ENCODE measurements at regions not wholly inside any gene's neighbourhood (a gene's known extent, or its start where the extent isn't known, plus 50 kb on each side); places are given as distances from the start of the nearest gene placed in this dataset.

DNA sequence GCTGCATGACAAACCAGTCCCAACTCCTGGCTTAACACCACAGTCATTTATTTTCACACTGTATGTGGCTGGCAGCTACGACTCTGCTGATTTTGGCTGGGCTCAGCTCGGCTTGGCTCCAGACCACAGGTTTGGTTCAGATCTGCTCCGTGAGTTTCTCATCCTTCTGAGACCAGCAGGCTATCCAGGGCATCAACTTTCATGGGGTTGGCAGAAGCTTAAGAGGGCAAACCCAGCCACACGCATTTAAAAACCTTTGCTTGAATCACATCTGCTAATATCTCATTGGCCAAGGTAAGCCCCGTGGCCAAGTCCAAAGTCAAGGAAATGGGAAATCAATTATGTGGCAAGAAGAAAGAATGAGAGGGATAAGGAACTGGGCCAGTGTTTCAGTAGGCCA is 574.2 kb downstream of the MATN1 start:
- no peak overlapping the region for H3K4me3 ChIP-seq (ENCODE audit: low read length, poor library complexity, severe bottlenecking)
- H3K4me1 ChIP-seq (ENCODE audit: insufficient read depth, low read length, poor library complexity, severe bottlenecking), result no peaks in the 10 kb centered on the region
- no peak for TF ChIP-seq EZH2phosphoT487 (IDR thresholded peaks at IDR 0.05; ENCODE audit: borderline replicate concordance)
- TF ChIP-seq, protein P1, sequence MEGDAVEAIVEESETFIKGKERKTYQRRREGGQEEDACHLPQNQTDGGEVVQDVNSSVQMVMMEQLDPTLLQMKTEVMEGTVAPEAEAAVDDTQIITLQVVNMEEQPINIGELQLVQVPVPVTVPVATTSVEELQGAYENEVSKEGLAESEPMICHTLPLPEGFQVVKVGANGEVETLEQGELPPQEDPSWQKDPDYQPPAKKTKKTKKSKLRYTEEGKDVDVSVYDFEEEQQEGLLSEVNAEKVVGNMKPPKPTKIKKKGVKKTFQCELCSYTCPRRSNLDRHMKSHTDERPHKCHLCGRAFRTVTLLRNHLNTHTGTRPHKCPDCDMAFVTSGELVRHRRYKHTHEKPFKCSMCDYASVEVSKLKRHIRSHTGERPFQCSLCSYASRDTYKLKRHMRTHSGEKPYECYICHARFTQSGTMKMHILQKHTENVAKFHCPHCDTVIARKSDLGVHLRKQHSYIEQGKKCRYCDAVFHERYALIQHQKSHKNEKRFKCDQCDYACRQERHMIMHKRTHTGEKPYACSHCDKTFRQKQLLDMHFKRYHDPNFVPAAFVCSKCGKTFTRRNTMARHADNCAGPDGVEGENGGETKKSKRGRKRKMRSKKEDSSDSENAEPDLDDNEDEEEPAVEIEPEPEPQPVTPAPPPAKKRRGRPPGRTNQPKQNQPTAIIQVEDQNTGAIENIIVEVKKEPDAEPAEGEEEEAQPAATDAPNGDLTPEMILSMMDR (conservative IDR thresholded peaks at IDR 0.05; ENCODE audit: low read length), result no peak
- peaks cover 3% of the 10 kb centered on the region; the same call in 1 of the 2 replicates for H3K9me3 ChIP-seq (ENCODE audit: insufficient read depth, low read depth, low read length)
- H4K20me1 ChIP-seq (ENCODE audit: insufficient read depth, low read length, poor library complexity, severe bottlenecking), result no peaks in the 10 kb centered on the region
- H3K4me2 ChIP-seq (ENCODE audit: low read depth, low read length, poor library complexity, severe bottlenecking), result no peak overlapping the region
- H3F3A ChIP-seq (ENCODE audit: low read depth), result no peaks in the 10 kb centered on the region
- no peaks in the 10 kb centered on the region for H3K27me3 ChIP-seq (ENCODE audit: insufficient read depth, low read length, poor library complexity, severe bottlenecking)
- no peak overlapping the region for H3K9ac ChIP-seq (ENCODE audit: low read depth, low read length, poor library complexity, severe bottlenecking)
- no peaks in the 10 kb centered on the region for H3K79me2 ChIP-seq (ENCODE audit: insufficient read depth, low read length)
- H2AFZ ChIP-seq (ENCODE audit: low read length), result no peak overlapping the region
- no peaks in the 10 kb centered on the region for H3K36me3 ChIP-seq (ENCODE audit: insufficient read depth, low read length)
- H3K9me2 ChIP-seq (replicated peaks; ENCODE audit: low read depth, low read length), result no peaks in the 10 kb centered on the region

DNA sequence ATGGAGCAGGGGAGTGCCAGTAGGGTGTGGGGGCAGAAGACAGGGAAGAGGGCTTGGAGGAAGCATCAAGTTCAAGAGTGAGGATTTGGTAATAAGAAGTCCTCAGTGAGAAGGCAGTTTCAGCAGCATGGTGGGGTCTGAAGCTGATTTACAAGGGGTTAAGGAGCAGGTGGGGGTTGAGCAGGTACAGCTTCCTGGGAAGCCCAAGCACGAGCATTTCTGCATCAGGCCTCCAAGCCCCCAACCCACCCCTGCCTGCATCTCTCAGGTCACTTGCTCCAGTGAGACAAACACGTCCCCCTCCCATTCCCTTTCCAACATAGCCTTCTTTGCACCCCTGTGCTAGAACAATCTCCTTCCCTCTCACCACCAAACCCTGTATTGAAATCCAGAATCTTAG is 574.7 kb downstream of the MATN1 start:
- H3K27me3 ChIP-seq (ENCODE audit: insufficient read depth, low read length, poor library complexity, severe bottlenecking), result no peaks in the 10 kb centered on the region
- no peaks in the 10 kb centered on the region for H3K36me3 ChIP-seq (ENCODE audit: insufficient read depth, low read length)
- H4K20me1 ChIP-seq (ENCODE audit: insufficient read depth, low read length, poor library complexity, severe bottlenecking), result no peaks in the 10 kb centered on the region
- H3K4me1 ChIP-seq (ENCODE audit: insufficient read depth, low read length, poor library complexity, severe bottlenecking), result no peaks in the 10 kb centered on the region
- H3K9ac ChIP-seq (ENCODE audit: low read depth, low read length, poor library complexity, severe bottlenecking), result no peak overlapping the region
- peaks cover 3% of the 10 kb centered on the region; the same call in 1 of the 2 replicates for H3K9me3 ChIP-seq (ENCODE audit: insufficient read depth, low read depth, low read length)
- no peak overlapping the region for H3K4me3 ChIP-seq (ENCODE audit: low read length, poor library complexity, severe bottlenecking)
- no peak overlapping the region for H2AFZ ChIP-seq (ENCODE audit: low read length)
- H3K4me2 ChIP-seq (ENCODE audit: low read depth, low read length, poor library complexity, severe bottlenecking), result no peak overlapping the region
- no peaks in the 10 kb centered on the region for H3F3A ChIP-seq (ENCODE audit: low read depth)
- H3K79me2 ChIP-seq (ENCODE audit: insufficient read depth, low read length), result no peaks in the 10 kb centered on the region
- no peak for TF ChIP-seq EZH2phosphoT487 (IDR thresholded peaks at IDR 0.05; ENCODE audit: borderline replicate concordance)
- TF ChIP-seq, protein P1 (conservative IDR thresholded peaks at IDR 0.05; ENCODE audit: low read length), result no peak
- no peaks in the 10 kb centered on the region for H3K9me2 ChIP-seq (replicated peaks; ENCODE audit: low read depth, low read length)

DNA sequence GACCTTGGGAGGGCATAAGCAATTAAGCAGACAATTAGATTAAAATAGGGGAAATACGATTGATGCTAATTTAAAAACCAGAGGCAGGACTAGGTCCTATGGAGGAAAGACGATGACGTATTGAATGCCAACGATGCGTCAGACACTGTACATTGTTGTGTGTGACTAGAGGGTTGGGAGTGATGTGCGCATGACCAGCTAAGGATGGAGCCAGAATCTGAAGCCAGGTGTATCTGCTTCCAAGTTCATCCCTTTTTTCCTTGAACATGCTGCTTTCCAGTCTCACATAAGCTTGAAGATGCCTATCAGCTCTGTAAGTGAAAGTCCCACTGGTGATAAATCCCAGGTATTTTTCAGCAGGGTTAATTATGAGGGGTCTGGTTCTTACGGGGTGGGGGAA is 576.2 kb downstream of the MATN1 start:
- no peak overlapping the region for H3K4me2 ChIP-seq (ENCODE audit: low read depth, low read length, poor library complexity, severe bottlenecking)
- H3K36me3 ChIP-seq (ENCODE audit: insufficient read depth, low read length), result no peaks in the 10 kb centered on the region
- H2AFZ ChIP-seq (ENCODE audit: low read length), result no peak overlapping the region
- H3K4me3 ChIP-seq (ENCODE audit: low read length, poor library complexity, severe bottlenecking), result no peak overlapping the region
- no peaks in the 10 kb centered on the region for H3K79me2 ChIP-seq (ENCODE audit: insufficient read depth, low read length)
- no peak for TF ChIP-seq EZH2phosphoT487 (IDR thresholded peaks at IDR 0.05; ENCODE audit: borderline replicate concordance)
- TF ChIP-seq, protein P1 (conservative IDR thresholded peaks at IDR 0.05; ENCODE audit: low read length), result no peak
- H3K4me1 ChIP-seq (ENCODE audit: insufficient read depth, low read length, poor library complexity, severe bottlenecking), result no peaks in the 10 kb centered on the region
- H3F3A ChIP-seq (ENCODE audit: low read depth), result no peaks in the 10 kb centered on the region
- H3K9me3 ChIP-seq (ENCODE audit: insufficient read depth, low read depth, low read length), result peaks cover 3% of the 10 kb centered on the region; the same call in 1 of the 2 replicates
- no peaks in the 10 kb centered on the region for H3K27me3 ChIP-seq (ENCODE audit: insufficient read depth, low read length, poor library complexity, severe bottlenecking)
- H3K9me2 ChIP-seq (replicated peaks; ENCODE audit: low read depth, low read length), result no peaks in the 10 kb centered on the region
- H4K20me1 ChIP-seq (ENCODE audit: insufficient read depth, low read length, poor library complexity, severe bottlenecking), result no peaks in the 10 kb centered on the region
- no peak overlapping the region for H3K9ac ChIP-seq (ENCODE audit: low read depth, low read length, poor library complexity, severe bottlenecking)
